Putamen (tissue), 1 donor: ENCODE measurements at regions not wholly inside any gene's neighbourhood (a gene's known extent, or its start where the extent isn't known, plus 50 kb on each side); places are given as distances from the start of the nearest gene placed in this dataset.

Source experiments
- DNase-seq: peaks from one replicate; pipeline ENCODE4 v3.0.0-alpha.2; 2016; ENCODE audit warnings: low spot score

GRCh38 chr3:64943866-64944265, 256.1 kb upstream of the ADAMTS9 start:
- no peak for DNase-seq

- DNase-seq, result no peak
Measured at GRCh38 chr3:64940596-64941348, 253.0 kb upstream of the ADAMTS9 start.

- no peak for DNase-seq
Measured at GRCh38 chr3:64939747-64940450, 252.1 kb upstream of the ADAMTS9 start.

- no peak for DNase-seq
Measured at GRCh38 chr3:64939309-64939708, 251.5 kb upstream of the ADAMTS9 start.

- DNase-seq, result no peak
Measured at GRCh38 chr3:64936556-64936955, 248.8 kb upstream of the ADAMTS9 start.

- no peak for DNase-seq
Measured at GRCh38 chr3:64935971-64936370, 248.2 kb upstream of the ADAMTS9 start.

GRCh38 chr3:64932666-64933342, 245.0 kb upstream of the ADAMTS9 start:
- no peak for DNase-seq

- no peak for DNase-seq
Measured at GRCh38 chr3:64932016-64932518, 244.3 kb upstream of the ADAMTS9 start.

- DNase-seq, result no peak
Measured at GRCh38 chr3:64930891-64931290, 243.1 kb upstream of the ADAMTS9 start.

- no peak for DNase-seq
Measured at GRCh38 chr3:64928683-64929082, 240.9 kb upstream of the ADAMTS9 start.

GRCh38 chr3:64927689-64928088, 239.9 kb upstream of the ADAMTS9 start:
- DNase-seq, result no peak

- DNase-seq, result no peak
Measured at GRCh38 chr3:64925575-64925974, 237.8 kb upstream of the ADAMTS9 start.

- no peak for DNase-seq
Measured at GRCh38 chr3:64924961-64925360, 237.2 kb upstream of the ADAMTS9 start.

GRCh38 chr3:64922213-64922612, 234.4 kb upstream of the ADAMTS9 start:
- no peak for DNase-seq

GRCh38 chr3:64921281-64922065, 233.7 kb upstream of the ADAMTS9 start:
- DNase-seq, result no peak

GRCh38 chr3:64919934-64920333, 232.1 kb upstream of the ADAMTS9 start:
- DNase-seq, result no peak

- no peak for DNase-seq
Measured at GRCh38 chr3:64918989-64919388, 231.2 kb upstream of the ADAMTS9 start.

GRCh38 chr3:64917914-64918453, 230.2 kb upstream of the ADAMTS9 start:
- DNase-seq, result no peak

- no peak for DNase-seq
Measured at GRCh38 chr3:64916937-64917336, 229.1 kb upstream of the ADAMTS9 start.

- DNase-seq, result no peak
Measured at GRCh38 chr3:64916192-64916798, 228.5 kb upstream of the ADAMTS9 start.

- DNase-seq, result no peak
Measured at GRCh38 chr3:64915778-64916177, 228.0 kb upstream of the ADAMTS9 start.
